ENCODE measurements at regions not wholly inside any gene's neighbourhood (a gene's known extent, or its start where the extent isn't known, plus 50 kb on each side); places are given as distances from the start of the nearest gene placed in this dataset.

DNA sequence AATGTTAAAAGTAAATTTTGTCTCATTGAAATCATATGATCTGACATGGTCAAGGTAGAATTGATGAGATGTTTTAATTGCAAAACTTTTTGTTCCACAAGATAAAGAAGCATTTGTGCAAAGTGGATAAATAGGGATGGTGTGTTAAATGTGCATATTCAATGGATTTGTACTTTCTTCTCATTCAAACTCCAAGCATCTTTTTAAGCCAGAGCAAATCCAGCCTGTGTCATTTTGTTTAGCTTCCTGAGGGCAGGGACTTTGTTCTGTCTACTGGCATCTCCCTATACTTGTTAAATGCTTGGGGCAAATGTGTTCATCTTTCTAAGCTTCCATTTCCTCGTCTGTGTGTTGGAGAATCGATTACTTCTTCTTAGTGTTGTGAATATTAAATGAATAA lies 200.3 kb downstream of the SLIT2 start:
- no peak for DNase-seq (ENCODE audit: low spot score)

DNA sequence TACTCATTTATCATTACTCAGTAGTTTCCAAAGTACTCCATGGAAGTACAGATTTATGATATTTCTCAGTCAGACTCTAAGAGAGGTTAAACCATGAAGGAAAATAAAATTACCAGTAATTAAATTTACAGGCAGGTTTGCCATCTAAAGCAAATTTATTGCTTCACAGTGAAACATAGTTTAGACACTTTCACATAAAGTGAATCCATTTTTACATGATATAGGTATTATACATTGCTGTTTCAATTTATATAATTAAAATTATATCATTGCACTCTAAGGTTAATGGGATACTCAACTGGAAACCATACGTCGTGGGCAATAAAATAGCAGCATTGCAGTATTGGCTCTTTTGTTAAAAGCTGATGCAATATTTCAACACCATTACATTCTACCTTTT lies 202.8 kb downstream of the SLIT2 start:
- no peak for DNase-seq (ENCODE audit: low spot score)

DNA sequence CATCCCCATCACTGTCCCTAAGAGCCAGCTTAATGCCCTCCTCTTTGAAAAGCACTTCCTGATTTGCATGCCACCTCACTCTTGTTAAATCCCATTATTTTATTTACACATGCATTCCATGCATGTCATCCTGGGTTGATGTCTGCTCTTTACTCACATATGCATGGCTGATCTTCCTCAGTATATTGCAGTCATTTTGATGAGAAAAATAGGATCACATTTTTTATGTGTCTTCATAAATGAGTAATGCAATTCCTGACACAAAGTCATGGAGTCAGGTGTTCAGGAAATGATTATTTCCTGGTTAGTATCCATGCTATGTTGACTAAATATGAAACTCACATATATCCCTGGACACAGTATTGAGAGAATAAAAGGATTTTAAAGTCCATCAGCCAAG lies 204.7 kb downstream of the SLIT2 start:
- DNase-seq (ENCODE audit: low spot score) = peak; percentile 88

DNA sequence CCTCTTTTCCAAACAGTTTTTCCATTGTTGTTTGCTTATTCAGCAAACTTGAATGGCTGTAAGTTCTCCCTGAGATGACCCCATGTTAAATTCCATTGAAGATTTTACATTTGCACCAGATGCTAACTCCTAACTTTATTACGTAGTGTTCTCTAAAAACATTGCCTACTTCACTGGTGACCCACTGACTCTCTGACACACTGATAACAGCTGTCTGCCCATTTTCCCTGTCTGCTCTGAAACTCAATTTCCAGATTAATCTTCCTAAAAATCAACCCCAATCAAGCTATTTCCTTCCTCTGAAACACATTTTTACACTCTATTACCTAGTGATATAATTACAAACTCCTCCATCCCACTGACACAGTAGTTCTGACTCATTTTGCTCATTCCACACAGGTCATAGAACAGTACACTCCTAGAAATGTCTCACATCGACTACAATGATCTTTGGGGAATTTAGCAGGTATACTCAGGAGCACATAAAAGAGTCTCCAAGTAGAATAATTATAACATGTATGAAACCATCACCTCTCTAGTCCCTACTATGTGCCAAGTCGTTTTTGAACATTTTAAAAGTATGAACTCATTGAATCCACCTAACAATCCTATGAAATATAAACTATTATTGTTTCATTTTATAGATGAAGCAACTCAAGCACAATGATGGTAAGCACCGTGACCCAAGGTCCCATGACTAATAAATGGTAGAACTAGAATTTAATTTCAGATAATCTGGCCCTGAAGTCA lies 210.9 kb downstream of the SLIT2 start:
- DNase-seq (ENCODE audit: low spot score) = peak; percentile 72

DNA sequence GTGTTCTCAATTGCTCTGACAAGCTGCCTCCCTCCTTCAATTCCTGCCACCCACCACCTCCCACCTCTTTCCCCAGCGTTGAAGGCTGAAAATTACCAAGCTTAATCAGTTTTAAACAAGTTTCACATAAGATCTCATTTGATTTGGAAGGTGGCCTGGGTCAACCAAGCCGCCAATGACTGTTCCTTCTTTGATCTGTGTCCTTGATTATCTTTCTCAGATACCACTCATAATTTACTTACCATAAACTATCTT lies 211.4 kb downstream of the SLIT2 start:
- DNase-seq (ENCODE audit: low spot score) = no peak

DNA sequence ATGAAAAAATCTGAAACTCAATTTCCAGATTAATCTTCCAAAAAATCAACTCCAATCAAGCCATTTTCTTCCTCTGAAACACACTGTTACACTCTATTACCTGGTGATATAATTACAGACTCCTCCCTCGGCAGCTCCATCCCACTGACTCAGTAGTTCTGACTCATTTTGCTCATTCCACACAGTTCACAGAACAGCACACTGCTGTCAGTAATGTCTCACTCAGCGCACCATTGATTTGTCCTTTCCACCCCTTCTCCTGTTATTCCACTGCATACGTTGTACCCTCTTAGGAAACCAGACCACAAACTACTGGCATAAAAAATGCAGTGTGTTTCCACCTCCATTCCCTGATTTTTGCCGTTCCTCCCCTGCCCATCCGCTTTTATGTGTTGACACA lies 212.7 kb downstream of the SLIT2 start:
- DNase-seq (ENCODE audit: low spot score) = peak; percentile 90

DNA sequence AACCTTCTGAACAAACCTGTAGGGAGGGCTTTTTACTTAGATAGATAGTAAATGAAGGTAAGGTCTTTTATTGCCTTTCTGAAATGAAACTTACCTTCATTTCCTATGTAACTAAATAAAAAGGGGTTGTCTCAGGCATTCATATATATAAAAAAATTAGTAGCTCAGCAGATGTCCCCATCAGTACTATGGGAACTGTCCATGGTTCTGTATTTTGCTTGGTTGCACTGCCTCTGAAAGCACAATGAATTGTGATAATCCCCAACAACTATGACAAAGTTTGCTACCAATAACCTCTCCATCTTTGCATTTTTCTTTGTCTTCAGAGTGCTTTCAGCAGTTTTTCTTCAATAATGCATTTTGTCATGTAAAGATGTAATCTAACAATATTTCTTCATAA lies 222.4 kb downstream of the SLIT2 start:
- peak; percentile 20 for DNase-seq (ENCODE audit: low spot score)

DNA sequence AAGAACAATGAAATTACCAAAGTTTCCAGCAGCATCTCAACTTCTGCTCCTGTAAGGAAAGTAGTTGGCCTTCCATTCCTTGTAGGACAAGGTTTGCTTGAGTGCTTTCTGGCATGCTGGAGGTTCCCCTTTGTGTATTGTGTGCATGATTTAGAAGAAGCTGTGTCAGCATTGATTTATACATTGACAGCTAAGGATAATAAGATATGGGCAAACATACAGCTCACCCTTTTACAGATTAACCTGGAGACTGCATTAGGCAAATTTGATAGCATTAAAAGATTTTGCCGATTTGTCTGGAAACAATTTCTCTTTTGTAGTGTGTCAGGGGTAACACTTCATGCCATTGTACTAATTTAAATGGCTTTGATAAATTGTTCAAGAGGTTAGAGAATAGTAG lies 221.8 kb upstream of the PACRGL start:
- no peak for DNase-seq (ENCODE audit: low spot score)

DNA sequence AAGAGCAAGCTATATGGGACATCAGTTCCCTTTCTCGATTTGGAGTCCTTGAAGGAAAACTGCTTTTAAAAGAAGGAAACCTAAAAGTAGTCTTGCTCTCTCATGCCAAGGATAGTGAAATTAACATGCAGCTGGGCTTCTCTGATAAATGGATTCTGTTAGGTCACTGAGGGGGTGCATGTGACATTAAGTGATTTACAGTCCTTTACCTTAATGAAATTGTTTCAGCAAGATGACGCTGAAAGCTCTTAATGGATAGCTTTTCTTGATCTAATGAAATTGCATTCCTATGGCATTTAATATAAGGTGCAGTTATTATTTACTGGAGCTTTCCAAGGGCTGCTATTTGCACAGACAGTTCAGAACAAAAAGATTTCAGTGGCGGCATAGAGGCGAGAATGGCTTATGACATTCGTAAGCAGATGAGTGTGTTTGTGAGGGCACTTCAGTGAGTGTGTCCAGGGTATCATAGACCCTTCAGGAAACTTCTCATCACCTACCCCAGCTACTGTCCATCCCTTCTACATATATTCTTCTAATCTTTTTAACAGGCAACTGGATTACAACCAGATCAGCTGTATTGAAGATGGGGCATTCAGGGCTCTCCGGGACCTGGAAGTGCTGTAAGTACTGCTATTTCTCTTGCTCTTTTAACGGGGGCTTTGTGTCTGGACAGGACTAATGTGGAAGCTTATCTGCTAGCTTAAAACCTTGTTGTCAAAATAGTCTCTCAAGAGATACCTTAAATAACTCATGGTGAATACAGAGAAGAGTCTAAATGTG lies 219.9 kb upstream of the PACRGL start:
- DNase-seq (ENCODE audit: low spot score) = no peak

DNA sequence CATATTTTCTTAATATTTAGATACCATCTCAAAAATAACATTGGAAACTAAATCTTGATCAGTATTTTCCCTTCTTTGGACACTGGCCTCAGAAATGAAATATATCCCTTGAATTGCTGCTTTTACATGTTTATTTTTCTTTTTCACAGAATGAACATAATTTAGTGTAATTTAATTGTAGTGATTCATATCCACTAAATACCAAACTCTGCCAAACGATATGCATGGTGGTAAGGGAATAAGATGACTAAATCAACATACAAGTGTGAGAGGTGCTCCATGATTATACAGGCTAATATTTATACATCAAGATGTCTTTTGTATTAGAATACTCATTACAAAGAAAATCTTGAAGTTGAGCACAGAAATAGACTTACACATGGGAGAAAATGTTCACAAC lies 216.8 kb upstream of the PACRGL start:
- no peak for DNase-seq (ENCODE audit: low spot score)

DNA sequence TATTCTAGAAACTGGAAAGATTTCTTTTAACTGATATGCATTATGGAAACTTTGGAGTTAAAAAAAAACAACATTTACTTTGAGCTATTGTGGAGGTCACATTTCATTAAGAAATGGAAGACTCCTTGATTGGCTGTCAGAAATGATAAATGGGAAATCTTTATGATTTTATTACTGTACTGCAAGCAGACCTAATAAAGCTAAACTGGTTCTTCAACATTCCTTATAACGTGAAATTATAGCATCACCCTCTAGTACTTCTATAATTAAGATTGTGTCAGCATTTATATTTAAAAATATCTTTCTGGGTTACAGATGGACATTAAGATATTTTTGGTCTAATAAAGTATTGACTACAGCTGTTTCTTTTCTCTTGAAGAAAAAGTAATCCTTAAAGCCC lies 213.8 kb upstream of the PACRGL start:
- DNase-seq (ENCODE audit: low spot score) = no peak

DNA sequence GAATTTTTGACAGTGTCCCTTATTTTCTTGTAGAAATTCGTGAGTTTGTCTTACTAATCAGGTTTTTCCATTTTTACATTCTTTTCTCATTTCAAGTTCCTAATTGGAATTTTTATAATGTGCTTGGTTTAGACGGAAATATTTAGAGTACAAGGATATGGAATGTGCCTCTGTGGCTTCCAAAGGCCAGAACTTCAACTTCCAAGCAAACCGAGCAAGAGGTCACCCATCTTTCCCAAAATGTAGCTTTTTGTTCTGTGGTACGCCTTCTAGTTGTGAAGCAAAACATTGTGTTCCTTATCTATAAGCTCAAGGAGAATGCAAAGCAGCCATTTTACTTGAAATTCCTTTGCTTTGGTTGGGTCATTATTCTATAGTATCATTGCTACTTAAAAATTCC lies 212.8 kb upstream of the PACRGL start:
- no peak for DNase-seq (ENCODE audit: low spot score)

DNA sequence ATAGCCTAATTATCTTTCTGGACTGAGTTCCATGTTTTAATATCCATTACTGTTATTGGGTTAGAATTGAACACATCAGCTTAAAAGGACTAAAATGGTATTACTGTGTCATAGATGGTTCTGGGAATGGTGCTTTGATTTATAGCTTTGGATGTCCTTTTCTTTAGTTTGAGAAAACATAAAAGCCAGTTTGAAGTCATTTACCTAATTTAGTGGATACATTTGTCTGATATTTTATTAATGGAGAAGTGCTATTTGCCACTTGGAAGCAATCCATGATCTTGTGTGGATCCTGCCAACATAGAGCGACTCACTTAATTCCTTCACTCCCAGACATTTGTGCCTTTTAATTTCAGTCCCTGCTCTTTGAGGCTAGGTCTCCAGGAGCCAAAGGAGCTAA lies 212.4 kb upstream of the PACRGL start:
- no peak for DNase-seq (ENCODE audit: low spot score)

DNA sequence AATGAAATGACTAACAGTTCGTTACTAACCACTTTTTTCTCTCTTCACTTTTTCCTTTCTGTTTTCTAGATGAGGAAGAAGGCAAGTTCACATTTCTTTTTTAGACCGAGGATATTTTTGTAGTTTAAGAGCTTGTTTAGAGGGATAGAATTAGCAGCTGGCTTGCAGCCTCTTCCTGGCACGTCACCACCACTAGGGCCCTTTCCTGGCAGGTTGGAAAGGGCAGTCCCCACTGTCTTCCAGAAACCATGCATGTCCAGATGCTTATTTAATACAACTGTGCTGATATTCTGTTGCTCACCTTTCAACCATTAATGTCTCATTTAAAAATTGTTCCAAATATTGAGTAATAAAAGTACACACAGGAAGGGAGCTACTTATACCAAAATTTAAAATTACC lies 209.5 kb upstream of the PACRGL start:
- no peak for DNase-seq (ENCODE audit: low spot score)

DNA sequence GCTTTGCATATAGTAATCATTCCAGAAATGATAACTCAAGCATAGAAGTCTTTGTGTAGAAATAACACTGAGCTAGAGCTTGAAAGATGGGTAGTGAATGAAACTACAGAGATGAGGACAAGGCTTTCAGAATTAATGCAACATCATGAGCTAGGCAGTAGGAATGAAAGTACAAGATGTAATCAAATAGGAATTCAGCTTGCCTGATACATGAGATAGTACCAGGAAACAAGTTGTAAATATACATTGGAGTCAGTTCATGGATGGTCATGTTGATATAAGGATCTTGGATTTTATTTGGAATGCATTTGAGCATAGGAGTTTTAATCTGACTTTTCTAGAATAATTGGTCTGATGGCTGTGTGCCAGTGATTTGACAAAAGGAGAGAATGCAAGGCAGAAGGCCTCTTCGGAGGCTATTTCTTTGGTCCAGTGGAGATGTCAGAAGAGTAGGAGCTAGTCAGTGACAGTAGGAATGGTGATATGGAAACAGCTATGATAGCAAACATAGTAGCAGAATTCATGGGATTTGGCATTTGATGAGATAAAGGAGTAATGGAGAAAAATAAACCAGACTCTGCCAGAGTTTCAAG lies 206.4 kb upstream of the PACRGL start:
- DNase-seq (ENCODE audit: low spot score) = peak; percentile 50

DNA sequence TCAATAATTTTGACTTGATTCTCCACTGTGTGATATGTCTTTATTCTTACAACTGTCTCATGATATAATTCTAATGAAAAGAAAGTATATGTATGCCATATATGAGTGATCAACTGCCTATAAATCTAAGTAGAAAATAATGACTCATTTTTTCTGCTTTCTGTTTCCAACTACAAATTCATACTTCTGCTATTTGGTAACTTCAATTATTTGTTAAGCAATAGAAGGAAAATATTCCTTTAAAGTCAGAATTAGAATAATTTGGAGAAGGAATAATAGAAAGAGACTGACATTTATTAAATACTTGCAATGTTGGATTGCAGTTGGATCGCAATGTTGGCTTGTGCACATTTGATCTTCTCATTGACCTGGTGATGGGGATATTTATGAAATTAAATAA lies 204.2 kb upstream of the PACRGL start:
- DNase-seq (ENCODE audit: low spot score) = no peak

DNA sequence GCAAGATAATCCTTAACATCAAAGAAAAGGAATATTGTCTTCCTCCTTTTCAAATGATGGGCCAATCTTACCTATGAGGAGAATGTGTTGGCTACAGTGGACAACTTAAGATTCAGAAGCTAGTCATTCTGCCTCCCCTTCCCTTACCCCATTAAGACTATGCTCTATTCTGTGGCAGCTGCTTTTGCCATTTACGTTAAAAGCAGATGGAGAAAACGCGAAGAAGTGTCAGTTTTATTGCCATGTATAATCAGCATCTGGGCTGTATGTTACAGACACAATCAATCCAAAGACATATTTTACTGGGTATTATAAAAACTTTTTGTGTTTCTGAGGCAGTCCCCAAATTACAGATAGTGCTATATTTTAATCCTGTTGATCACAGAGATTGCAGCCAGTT lies 196.1 kb upstream of the PACRGL start:
- DNase-seq (ENCODE audit: low spot score) = no peak

DNA sequence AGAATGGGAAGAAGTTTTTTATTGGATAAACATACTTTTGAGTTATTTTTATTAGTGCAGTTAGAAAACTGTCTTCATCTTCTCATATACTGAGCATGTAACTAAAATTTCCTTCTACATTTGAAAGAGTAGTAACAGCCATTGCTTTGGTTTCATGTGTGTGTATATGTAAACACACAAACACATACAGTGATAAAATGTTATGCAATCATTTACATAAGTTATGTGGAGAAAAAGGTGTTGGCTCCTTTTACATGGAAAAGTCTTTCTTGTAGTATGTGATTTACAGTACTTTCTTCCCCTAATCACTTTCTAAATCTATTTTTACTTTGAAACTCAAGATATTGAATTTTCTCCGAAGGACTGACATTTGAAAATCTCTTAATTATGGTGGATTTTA lies 194.3 kb upstream of the PACRGL start:
- no peak for DNase-seq (ENCODE audit: low spot score)

DNA sequence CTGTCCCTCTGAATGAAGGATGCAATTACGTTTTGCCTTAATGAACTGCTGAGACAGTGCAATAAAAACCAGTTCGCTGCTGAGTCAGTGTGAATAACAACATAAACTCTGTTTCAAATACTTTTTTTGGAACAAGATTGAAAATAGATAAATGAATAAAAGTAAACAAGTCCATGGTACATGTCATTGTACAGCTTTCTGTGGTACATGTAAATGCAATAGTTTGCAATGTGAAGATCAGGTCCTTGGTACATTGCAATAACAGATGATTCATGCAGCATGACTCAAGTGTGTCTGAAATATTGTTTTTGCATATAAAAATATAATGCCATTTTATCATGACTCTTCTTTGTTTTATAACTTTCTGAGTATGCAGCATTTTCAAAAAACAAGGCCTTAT lies 193.4 kb upstream of the PACRGL start:
- DNase-seq (ENCODE audit: low spot score) = no peak

DNA sequence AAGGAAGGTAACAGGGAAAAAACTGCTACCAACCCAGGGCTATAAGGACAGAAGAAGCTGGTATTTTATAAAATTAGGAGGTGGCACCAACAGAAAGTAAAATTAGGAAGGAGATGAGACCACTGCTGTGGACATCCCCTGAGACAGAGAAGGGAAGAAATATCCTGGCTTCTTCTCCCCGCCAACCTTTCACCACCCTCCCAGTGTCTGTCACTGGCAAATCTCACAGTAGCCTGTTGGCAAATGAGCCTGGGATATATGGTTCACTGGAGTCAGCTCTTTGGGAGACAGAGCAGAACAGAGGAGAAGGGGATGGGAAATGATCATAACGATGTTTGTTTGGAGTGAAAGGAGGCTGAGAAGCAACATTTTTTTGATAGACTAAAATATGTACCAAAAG lies 190.9 kb upstream of the PACRGL start:
- DNase-seq (ENCODE audit: low spot score) = no peak

DNA sequence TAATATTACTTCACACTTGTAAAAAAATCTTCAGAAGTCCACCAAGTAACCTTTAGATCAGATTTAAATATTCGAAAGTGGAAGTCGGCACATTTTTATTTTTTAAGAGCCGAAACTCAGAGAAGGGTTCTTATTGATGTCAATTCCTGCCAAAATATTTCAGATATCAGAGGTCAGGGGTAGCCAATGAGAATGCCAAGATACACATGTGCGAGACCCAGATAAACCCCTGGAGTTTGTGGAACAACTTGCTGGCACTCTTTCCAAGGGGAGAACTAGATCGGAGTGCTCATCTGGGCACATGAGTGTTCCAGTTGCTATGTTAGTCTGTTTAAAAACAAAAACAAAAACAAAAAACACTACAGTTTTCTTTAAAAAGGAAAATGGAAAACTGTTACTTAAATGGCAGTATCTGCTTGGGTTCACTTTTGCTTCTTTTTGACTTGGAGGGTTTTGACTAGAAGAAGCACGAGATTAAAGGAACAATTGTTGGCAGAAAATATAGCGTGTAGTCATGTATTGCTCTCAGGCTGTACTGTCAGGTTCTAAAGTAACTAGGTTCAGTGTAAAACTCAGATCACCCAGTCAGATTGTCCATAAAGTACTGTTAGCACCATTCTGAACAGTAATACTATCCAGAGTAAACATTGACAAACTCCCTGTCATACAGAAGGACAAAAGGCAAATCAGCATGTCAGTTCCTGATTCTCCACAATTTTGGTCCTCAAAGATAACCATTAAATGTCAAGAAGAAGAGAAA lies 188.0 kb upstream of the PACRGL start:
- DNase-seq (ENCODE audit: low spot score) = no peak

DNA sequence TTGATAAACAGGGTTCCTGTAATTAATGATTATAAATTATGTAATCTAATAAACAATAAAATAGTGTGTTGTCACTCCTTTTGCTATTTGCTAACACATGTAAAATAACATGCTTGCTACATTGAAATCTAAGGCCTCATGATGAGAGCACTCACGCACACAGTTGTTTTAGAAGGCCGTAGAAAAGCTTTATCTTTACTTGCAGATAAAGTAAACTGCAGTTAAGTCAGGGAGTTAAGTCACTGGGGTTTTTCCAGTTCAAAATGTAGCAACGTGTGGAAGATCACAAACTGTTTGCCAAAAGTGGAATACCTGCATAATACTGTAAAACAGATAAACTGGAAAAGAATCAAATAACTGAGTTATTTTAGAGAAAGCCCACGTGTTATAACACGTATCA lies 187.3 kb upstream of the PACRGL start:
- DNase-seq (ENCODE audit: low spot score) = no peak

DNA sequence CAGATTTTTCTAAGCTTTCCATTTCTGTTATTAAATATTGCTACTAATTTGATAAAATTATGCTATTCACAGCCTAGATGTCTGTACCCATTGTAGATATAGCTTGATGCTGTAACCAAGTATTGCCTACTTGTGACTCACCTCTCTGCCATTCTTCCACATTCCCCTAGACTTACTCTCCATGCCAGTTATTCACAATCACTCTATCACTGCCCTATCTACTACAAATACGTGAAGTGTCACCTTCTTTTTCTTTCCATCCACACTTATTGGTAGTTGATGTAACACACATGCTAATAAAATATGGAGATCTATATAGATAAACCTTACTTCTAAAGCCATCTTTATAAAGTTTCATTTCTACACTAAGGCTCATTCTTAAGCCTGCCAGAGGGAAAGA lies 179.4 kb upstream of the PACRGL start:
- peak; percentile 77 for DNase-seq (ENCODE audit: low spot score)
